GM19035 (cell line): ENCODE measurements at regions not wholly inside any gene's neighbourhood (a gene's known extent, or its start where the extent isn't known, plus 50 kb on each side); places are given as distances from the start of the nearest gene placed in this dataset.
"Not testable (repeated sequence)": the region's sequence is repeated elsewhere in the genome, so short reads cannot be mapped to it uniquely, and the experiment has no call there.

Experiments
- ATAC-seq: cut with Tn5 transposase; IDR thresholded peaks from one replicate; pipeline ENCODE4 v1.9.1; 2021; ENCODE audit not compliant: unreplicated experiment

GRCh38 chr2:41038408-41038807 lies 586.5 kb upstream of the SLC8A1 start:
- no peak for ATAC-seq

GRCh38 chr2:41039750-41040149 lies 587.9 kb upstream of the SLC8A1 start:
- ATAC-seq = not testable (repeated sequence)

GRCh38 chr2:41040782-41041520 lies 589.1 kb upstream of the SLC8A1 start:
- no peak for ATAC-seq

- no peak for ATAC-seq
These were observed 590.5 kb upstream of the SLC8A1 start for GRCh38 chr2:41042343-41042742.

- ATAC-seq = no peak
These were observed 609.5 kb upstream of the SLC8A1 start for GRCh38 chr2:41061356-41061755.

- no peak for ATAC-seq
These were observed 610.4 kb upstream of the SLC8A1 start for GRCh38 chr2:41062336-41062735.

GRCh38 chr2:41066168-41066567 lies 614.3 kb upstream of the SLC8A1 start:
- no peak for ATAC-seq

GRCh38 chr2:41068740-41069139 lies 616.9 kb upstream of the SLC8A1 start:
- no peak for ATAC-seq

GRCh38 chr2:41078341-41078740 lies 626.5 kb upstream of the SLC8A1 start:
- ATAC-seq = no peak

- no peak for ATAC-seq
These were observed 627.1 kb upstream of the SLC8A1 start for GRCh38 chr2:41079011-41079410.

- no peak for ATAC-seq
These were observed 632.4 kb upstream of the SLC8A1 start for GRCh38 chr2:41084321-41084720.

- ATAC-seq = no peak
These were observed 636.1 kb upstream of the SLC8A1 start for GRCh38 chr2:41087946-41088345.

- no peak for ATAC-seq
These were observed 649.4 kb upstream of the SLC8A1 start for GRCh38 chr2:41101281-41101680.

GRCh38 chr2:41109744-41110143 lies 657.9 kb upstream of the SLC8A1 start:
- no peak for ATAC-seq

GRCh38 chr2:41111836-41112627 lies 660.1 kb upstream of the SLC8A1 start:
- ATAC-seq = no peak

- no peak for ATAC-seq
These were observed 664.4 kb upstream of the SLC8A1 start for GRCh38 chr2:41116106-41116797.

- no peak for ATAC-seq
These were observed 667.6 kb upstream of the SLC8A1 start for GRCh38 chr2:41119489-41119888.

GRCh38 chr2:41123341-41123740 lies 671.5 kb upstream of the SLC8A1 start:
- no peak for ATAC-seq

- no peak for ATAC-seq
These were observed 675.5 kb upstream of the SLC8A1 start for GRCh38 chr2:41127351-41127750.

GRCh38 chr2:41129988-41130387 lies 678.1 kb upstream of the SLC8A1 start:
- no peak for ATAC-seq

- no peak for ATAC-seq
These were observed 685.1 kb upstream of the SLC8A1 start for GRCh38 chr2:41137031-41137430.
